ENCODE measurements at regions not wholly inside any gene's neighbourhood (a gene's known extent, or its start where the extent isn't known, plus 50 kb on each side); places are given as distances from the start of the nearest gene placed in this dataset.

DNA sequence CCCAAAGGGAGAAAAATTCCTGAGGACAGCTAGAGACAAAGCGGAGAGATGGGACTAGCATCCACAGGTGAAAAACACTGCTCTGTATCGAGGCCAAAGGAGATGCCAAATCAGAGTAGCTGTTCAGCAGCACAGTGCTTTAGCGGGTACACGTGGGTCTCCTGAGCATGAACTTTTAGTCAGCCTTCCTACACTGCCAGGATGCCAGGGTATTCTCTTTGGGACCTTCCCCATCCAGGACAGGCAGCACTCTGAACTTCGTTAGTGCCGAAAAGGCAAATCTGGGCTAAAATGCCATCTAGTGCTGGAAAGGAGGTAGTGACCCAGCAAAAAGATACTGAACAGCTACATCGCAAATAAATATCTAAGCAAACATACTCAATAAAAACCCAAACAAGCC lies 64.9 kb downstream of the C6orf58 start:
- peak; percentile 3 for DNase-seq
